Neural progenitor cell (in vitro differentiated cells): ENCODE measurements at regions not wholly inside any gene's neighbourhood (a gene's known extent, or its start where the extent isn't known, plus 50 kb on each side); places are given as distances from the start of the nearest gene placed in this dataset.

Experiments
- EZH2 ChIP-seq: fragments of 200-600 bp; sonication (generic); IDR thresholded peaks from 2 replicates; pipeline ENCODE4 v1.6.1; 2017; ENCODE audit warnings: antibody characterized with exemption, mild to moderate bottlenecking, moderate library complexity
- EZH2phosphoT487 ChIP-seq: fragments of 200-600 bp; sonication (generic); IDR thresholded peaks from 2 replicates; pipeline ENCODE4 v1.6.1; 2017; ENCODE audit warnings: antibody characterized with exemption
- TF ChIP-seq, protein P1 (sequence below): fragments of 200-600 bp; sonication (generic); IDR thresholded peaks from 2 replicates; pipeline ENCODE4 v1.5.1; 2017; ENCODE audit warnings: antibody characterized with exemption, mild to moderate bottlenecking

DNA sequence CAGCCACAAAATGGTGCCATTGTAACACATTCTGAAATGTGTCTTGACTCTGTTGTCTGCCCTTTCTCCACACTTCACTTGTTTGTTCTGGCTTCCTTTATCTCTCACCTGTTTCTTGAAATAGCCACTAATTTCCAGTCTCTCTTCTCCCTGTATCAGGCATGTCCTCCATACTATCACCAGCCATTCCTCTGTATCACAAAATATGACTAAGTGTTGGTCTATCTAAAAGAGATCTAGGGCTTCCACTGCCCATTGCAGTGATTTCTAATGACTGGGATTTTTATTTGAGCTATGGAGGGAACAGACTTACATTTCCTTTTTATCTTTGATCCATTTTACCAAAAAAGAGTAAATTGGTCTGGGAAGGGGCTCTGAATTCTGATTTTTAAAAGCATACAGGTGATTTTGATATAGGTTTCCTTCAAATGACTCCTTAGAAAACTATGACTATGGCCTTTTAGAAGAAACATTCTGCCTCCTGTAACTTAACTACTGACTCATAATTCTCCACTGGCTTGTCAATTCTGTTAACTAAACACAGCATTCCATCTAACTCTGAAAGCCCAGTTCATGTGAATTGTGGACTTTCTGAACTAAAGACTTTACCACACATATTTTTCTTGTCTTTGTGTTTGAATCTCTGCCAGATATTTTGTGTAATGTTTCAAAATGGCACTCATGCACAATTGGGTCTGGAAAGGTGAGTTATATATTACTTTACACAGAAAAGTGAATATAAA is 1121.4 kb downstream of the XPNPEP1 start:
- TF ChIP-seq, protein P1, sequence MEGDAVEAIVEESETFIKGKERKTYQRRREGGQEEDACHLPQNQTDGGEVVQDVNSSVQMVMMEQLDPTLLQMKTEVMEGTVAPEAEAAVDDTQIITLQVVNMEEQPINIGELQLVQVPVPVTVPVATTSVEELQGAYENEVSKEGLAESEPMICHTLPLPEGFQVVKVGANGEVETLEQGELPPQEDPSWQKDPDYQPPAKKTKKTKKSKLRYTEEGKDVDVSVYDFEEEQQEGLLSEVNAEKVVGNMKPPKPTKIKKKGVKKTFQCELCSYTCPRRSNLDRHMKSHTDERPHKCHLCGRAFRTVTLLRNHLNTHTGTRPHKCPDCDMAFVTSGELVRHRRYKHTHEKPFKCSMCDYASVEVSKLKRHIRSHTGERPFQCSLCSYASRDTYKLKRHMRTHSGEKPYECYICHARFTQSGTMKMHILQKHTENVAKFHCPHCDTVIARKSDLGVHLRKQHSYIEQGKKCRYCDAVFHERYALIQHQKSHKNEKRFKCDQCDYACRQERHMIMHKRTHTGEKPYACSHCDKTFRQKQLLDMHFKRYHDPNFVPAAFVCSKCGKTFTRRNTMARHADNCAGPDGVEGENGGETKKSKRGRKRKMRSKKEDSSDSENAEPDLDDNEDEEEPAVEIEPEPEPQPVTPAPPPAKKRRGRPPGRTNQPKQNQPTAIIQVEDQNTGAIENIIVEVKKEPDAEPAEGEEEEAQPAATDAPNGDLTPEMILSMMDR = no peak
- TF ChIP-seq EZH2 = no peak
- TF ChIP-seq EZH2phosphoT487 = no peak
